ENCODE measurements at regions not wholly inside any gene's neighbourhood (a gene's known extent, or its start where the extent isn't known, plus 50 kb on each side); places are given as distances from the start of the nearest gene placed in this dataset.
"Not testable (repeated sequence)": the region's sequence is repeated elsewhere in the genome, so short reads cannot be mapped to it uniquely, and the experiment has no call there.

- intact Hi-C loops (cut with micrococcal nuclease); DNase-seq (ENCODE audit: low spot score); H3K27me3 Mint-ChIP-seq (ENCODE audit: low read depth); H3K9me3 Mint-ChIP-seq; H3K36me3 Mint-ChIP-seq (ENCODE audit: low read depth); H3K27ac Mint-ChIP-seq; H3K4me3 Mint-ChIP-seq (ENCODE audit: low read depth): not testable (repeated sequence)
- H3K4me1 Mint-ChIP-seq (ENCODE audit: low read depth): peaks cover 28% of the 10 kb centered on the region
Observed at GRCh38 chr2:87439617-87440204, 308.2 kb upstream of the PLGLB2 start.

DNA sequence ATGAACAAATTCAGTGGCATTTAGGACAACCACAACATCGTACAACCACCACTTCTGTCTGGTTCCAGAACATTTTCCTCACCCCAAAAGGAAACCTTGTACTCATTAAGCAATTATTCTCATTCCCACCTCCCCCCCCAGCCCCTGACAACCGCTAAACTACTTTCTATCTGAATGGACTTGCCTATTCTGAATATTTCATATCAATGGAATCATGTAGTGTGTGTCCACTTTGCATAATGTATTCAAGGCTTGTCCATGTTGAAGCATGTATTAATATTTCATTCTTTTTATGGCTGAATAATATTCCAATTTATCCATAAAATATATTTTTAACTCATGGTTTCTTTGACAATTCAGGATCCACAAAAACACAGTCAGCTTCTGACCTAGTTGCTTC, 307.2 kb upstream of the PLGLB2 start:
- H3K9me3 Mint-ChIP-seq; H3K36me3 Mint-ChIP-seq (ENCODE audit: low read depth); H3K4me3 Mint-ChIP-seq (ENCODE audit: low read depth); H3K27me3 Mint-ChIP-seq (ENCODE audit: low read depth); DNase-seq (ENCODE audit: low spot score); intact Hi-C loops (cut with micrococcal nuclease); H3K27ac Mint-ChIP-seq: not testable (repeated sequence)
- peaks cover 30% of the 10 kb centered on the region for H3K4me1 Mint-ChIP-seq (ENCODE audit: low read depth)

DNA sequence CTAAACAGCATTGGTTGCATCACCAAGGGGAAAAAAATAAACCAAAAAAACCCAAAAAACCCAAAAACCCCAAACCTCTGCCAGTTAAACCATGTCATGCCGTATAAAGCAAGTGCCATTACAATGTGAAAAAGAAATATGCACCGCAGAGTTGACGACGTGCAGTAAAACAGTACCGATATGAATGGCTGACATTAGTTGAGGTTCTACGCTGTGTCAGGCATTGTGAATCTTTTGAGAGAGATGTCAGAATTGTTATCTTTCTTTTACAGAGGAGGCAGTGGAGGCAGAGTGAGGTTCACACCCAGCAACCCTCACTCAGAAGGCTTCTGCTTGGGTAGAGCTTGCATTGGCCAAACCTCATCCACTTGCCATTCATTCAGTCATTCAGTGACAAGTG, 306.5 kb upstream of the PLGLB2 start:
- H3K4me3 Mint-ChIP-seq (ENCODE audit: low read depth); H3K9me3 Mint-ChIP-seq; intact Hi-C loops (cut with micrococcal nuclease); DNase-seq (ENCODE audit: low spot score); H3K27me3 Mint-ChIP-seq (ENCODE audit: low read depth); H3K36me3 Mint-ChIP-seq (ENCODE audit: low read depth): not testable (repeated sequence)
- H3K27ac Mint-ChIP-seq: peak overlapping the region; percentile 55
- peaks cover 31% of the 10 kb centered on the region for H3K4me1 Mint-ChIP-seq (ENCODE audit: low read depth)

DNA sequence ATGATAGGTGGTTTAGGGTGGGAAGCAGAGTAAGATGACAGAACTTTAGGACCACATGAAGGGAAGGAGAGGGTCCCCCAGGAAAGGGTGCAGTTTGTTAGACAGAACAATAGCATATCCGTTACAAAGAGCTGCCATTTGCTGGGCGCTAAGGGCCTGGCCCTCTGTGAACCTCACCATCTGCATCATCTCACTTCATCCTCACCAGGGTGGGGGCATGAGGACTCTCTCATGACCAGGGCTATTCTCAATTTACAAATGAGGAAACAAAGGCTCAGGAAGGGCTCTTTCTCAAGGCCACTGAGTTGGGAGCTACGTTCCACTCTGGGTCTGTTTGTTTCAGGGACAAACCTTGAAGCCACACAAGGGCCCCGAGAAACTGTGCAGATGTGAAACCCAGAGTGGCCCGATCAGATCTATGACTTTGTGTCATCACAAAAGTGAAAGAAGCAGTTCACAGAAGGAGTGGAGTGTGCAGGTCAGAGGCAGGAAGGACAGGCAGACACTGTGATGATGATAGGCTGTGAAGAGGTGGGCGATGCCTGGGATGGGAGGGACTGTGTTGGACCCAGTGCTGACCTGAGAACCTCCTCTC, 304.8 kb upstream of the PLGLB2 start:
- peak overlapping the region; percentile 84 for H3K27ac Mint-ChIP-seq
- H3K36me3 Mint-ChIP-seq (ENCODE audit: low read depth); H3K27me3 Mint-ChIP-seq (ENCODE audit: low read depth); DNase-seq (ENCODE audit: low spot score); H3K4me3 Mint-ChIP-seq (ENCODE audit: low read depth); intact Hi-C loops (cut with micrococcal nuclease); H3K9me3 Mint-ChIP-seq: not testable (repeated sequence)
- peaks cover 29% of the 10 kb centered on the region for H3K4me1 Mint-ChIP-seq (ENCODE audit: low read depth)

- H3K9me3 Mint-ChIP-seq; H3K4me3 Mint-ChIP-seq (ENCODE audit: low read depth); DNase-seq (ENCODE audit: low spot score); H3K27me3 Mint-ChIP-seq (ENCODE audit: low read depth); H3K36me3 Mint-ChIP-seq (ENCODE audit: low read depth); H3K27ac Mint-ChIP-seq; intact Hi-C loops (cut with micrococcal nuclease): not testable (repeated sequence)
- peaks cover 27% of the 10 kb centered on the region for H3K4me1 Mint-ChIP-seq (ENCODE audit: low read depth)
Observed at GRCh38 chr2:87444951-87445350, 302.9 kb upstream of the PLGLB2 start.

DNA sequence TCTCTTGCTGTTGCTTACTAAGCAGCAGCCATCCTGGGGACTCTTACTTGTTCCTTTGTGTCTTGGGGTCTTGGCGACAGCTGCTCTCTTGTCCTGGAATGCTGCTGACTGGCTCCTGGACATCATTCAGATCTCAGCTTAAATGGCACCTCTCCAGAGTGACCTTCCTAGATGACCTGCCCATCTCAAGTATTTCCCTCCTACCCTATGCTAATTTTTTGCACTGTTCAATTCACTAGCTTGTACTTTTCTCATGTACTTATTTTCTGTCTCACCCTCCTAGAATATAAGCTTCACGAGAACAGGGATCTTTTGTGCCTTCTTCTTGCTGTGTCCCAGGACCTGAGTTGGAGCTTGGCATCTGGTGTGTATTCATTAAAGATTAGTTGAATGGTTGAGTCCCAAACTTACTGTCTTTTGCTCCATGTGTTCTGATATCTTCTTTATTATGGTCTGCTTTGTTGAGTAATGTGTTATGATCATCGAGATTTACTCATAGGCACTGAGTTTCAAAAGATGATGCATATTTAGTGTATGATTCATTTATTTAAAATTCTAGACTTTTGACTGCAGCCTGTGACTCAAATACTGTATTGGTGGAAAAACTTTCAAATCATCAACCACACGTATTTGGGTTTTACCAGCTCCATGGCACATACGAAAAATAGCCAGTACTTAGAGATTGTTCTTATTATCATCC, 302.1 kb upstream of the PLGLB2 start:
- DNase-seq (ENCODE audit: low spot score); H3K27me3 Mint-ChIP-seq (ENCODE audit: low read depth); H3K4me3 Mint-ChIP-seq (ENCODE audit: low read depth); H3K9me3 Mint-ChIP-seq; H3K36me3 Mint-ChIP-seq (ENCODE audit: low read depth); intact Hi-C loops (cut with micrococcal nuclease): not testable (repeated sequence)
- Mint-ChIP-seq H3K4me1 (ENCODE audit: low read depth) (peaks cover 27% of the 10 kb centered on the region), H3K27ac (peak overlapping the region; percentile 90)

DNA sequence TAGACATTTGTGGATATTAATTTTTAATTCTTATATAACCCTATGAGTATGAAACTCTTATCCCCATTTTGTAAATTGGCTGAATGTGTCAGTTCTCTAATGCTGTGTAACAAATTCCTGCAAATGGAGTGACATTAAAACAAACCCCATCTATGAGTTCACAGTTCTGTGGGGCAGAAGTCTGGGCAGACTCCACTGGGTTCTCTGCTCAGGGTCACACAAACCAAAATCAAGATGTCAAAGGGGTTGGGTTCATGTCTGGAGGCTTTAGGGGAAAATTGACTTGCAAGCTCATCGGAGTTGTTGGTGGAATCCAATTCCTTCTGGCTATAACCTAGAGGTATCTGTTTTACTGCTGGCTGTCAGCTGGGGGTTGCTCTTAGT, 301.6 kb upstream of the PLGLB2 start:
- H3K9me3 Mint-ChIP-seq; H3K27ac Mint-ChIP-seq; H3K36me3 Mint-ChIP-seq (ENCODE audit: low read depth); DNase-seq (ENCODE audit: low spot score); intact Hi-C loops (cut with micrococcal nuclease); H3K27me3 Mint-ChIP-seq (ENCODE audit: low read depth); H3K4me3 Mint-ChIP-seq (ENCODE audit: low read depth): not testable (repeated sequence)
- H3K4me1 Mint-ChIP-seq (ENCODE audit: low read depth): peaks cover 22% of the 10 kb centered on the region

- not testable (repeated sequence) for H3K4me3 Mint-ChIP-seq (ENCODE audit: low read depth); H3K9me3 Mint-ChIP-seq
Observed at GRCh38 chr2:87449462-87449980, 298.4 kb upstream of the PLGLB2 start.

DNA sequence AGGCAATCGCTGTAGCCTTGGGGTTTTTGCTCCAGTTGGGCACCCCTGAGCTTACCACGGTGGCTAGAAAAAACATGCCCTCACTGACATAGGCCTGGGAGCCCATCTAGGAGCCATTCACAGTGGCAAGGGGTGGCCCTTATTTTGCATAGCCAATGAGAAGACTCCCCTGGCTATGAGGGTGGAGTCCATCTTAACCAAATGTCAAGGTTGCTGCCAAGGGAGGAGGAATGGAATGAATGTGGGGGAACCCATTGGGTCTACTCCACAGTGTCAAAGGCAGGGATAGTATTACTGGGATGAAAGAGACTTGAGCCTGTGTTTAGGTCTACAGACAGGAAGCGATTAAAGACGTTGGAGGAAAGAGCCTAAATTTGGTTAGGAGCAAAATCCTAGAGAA, 295.7 kb upstream of the PLGLB2 start:
- H3K4me1 Mint-ChIP-seq (ENCODE audit: low read depth): peaks cover 10% of the 10 kb centered on the region
- H3K9me3 Mint-ChIP-seq; intact Hi-C loops (cut with micrococcal nuclease); H3K36me3 Mint-ChIP-seq (ENCODE audit: low read depth); H3K27me3 Mint-ChIP-seq (ENCODE audit: low read depth); DNase-seq (ENCODE audit: low spot score); H3K27ac Mint-ChIP-seq; H3K4me3 Mint-ChIP-seq (ENCODE audit: low read depth): not testable (repeated sequence)

More at GRCh38 chr2:87449462-87449980, 298.4 kb upstream of the PLGLB2 start:
- H3K36me3 Mint-ChIP-seq (ENCODE audit: low read depth); intact Hi-C loops (cut with micrococcal nuclease); DNase-seq (ENCODE audit: low spot score); H3K27ac Mint-ChIP-seq; H3K27me3 Mint-ChIP-seq (ENCODE audit: low read depth): not testable (repeated sequence)
- peaks cover 16% of the 10 kb centered on the region for H3K4me1 Mint-ChIP-seq (ENCODE audit: low read depth)

DNA sequence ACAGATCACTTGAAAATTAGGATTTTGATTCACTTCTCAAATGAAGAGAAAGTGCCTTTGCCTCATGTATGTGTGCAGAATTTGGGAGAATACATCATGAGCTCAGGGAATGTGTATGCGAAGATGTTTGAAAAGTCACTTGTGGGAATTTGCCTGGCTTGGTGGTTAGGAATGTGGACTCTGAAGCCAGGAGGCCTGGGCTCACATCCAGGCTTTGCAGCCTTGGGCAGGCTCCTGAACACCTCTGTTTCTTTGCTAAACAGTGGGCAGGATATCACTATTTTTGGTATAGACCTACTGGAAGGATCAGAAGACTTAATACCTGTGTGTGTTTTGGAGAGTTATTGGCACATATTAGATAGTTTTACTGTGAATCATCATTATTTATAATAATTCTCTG, 295.0 kb upstream of the PLGLB2 start:
- H3K36me3 Mint-ChIP-seq (ENCODE audit: low read depth); H3K4me3 Mint-ChIP-seq (ENCODE audit: low read depth); DNase-seq (ENCODE audit: low spot score); H3K9me3 Mint-ChIP-seq; H3K27ac Mint-ChIP-seq; intact Hi-C loops (cut with micrococcal nuclease); H3K27me3 Mint-ChIP-seq (ENCODE audit: low read depth): not testable (repeated sequence)
- peaks cover 10% of the 10 kb centered on the region for H3K4me1 Mint-ChIP-seq (ENCODE audit: low read depth)

- H3K27ac Mint-ChIP-seq; DNase-seq (ENCODE audit: low spot score); H3K4me3 Mint-ChIP-seq (ENCODE audit: low read depth); H3K9me3 Mint-ChIP-seq; H3K27me3 Mint-ChIP-seq (ENCODE audit: low read depth); intact Hi-C loops (cut with micrococcal nuclease): not testable (repeated sequence)
- peaks cover 12% of the 10 kb centered on the region for H3K36me3 Mint-ChIP-seq (ENCODE audit: low read depth)
- H3K4me1 Mint-ChIP-seq (ENCODE audit: low read depth): peaks cover 17% of the 10 kb centered on the region
Observed at GRCh38 chr2:87453965-87454364, 293.9 kb upstream of the PLGLB2 start.

- H3K27me3 Mint-ChIP-seq (ENCODE audit: low read depth); H3K9me3 Mint-ChIP-seq; H3K4me3 Mint-ChIP-seq (ENCODE audit: low read depth); DNase-seq (ENCODE audit: low spot score); H3K27ac Mint-ChIP-seq; intact Hi-C loops (cut with micrococcal nuclease): not testable (repeated sequence)
- Mint-ChIP-seq H3K36me3 (ENCODE audit: low read depth) (peaks cover 12% of the 10 kb centered on the region), H3K4me1 (ENCODE audit: low read depth) (peaks cover 19% of the 10 kb centered on the region)
Observed at GRCh38 chr2:87454421-87454820, 293.5 kb upstream of the PLGLB2 start.

GRCh38 chr2:87455209-87455853, 292.6 kb upstream of the PLGLB2 start:
- DNase-seq (ENCODE audit: low spot score); intact Hi-C loops (cut with micrococcal nuclease); H3K9me3 Mint-ChIP-seq; H3K27ac Mint-ChIP-seq; H3K27me3 Mint-ChIP-seq (ENCODE audit: low read depth): not testable (repeated sequence)
- Mint-ChIP-seq H3K4me1 (ENCODE audit: low read depth) (peaks cover 20% of the 10 kb centered on the region), H3K4me3 (ENCODE audit: low read depth) (peak overlapping the region; percentile 68), H3K36me3 (ENCODE audit: low read depth) (peaks cover 12% of the 10 kb centered on the region)

All from activated T-helper 2 cell treated with anti-CD3 and anti-CD28 coated beads, Interferon-gamma antibody, Interleukin-2, Interleukin-4, amounts not matched to agents 10 μg/mL and 5 μg/mL and 100 μg/mL, durations not matched to agents 14 hours and 24 hours and 36 hours (primary cell).